Esophagus muscularis mucosa (tissue), 4 donors: ENCODE measurements at regions not wholly inside any gene's neighbourhood (a gene's known extent, or its start where the extent isn't known, plus 50 kb on each side); places are given as distances from the start of the nearest gene placed in this dataset.

Experiments used
- DNase-seq: peaks from one replicate; pipeline ENCODE4 v3.0.0-alpha.2; 2017; ENCODE audit errors: extremely low spot score
- H3K27ac ChIP-seq, 4 donors: fragments of 200-600 bp; sonication (generic); replicated peaks in 1 of 4; 1 replicate in 3 of 4; 2 replicates in 1 of 4; pipeline ENCODE4 v1.5.1; 2016 to 2019; ENCODE audit warnings: mild to moderate bottlenecking in 1 of 4
- H3K27me3 ChIP-seq, 4 donors: fragments of 200-600 bp; sonication (generic); one replicate each; pipeline versions ENCODE4 v1.5.1 to v1.6.0; 2016 to 2019
- H3K36me3 ChIP-seq, 4 donors: fragments of 200-600 bp; sonication (generic); one replicate each; pipeline ENCODE4 v1.5.1; 2016 to 2019
- H3K4me1 ChIP-seq, 4 donors: fragments of 200-600 bp; sonication (generic); one replicate each; pipeline ENCODE4 v1.5.1; 2016 to 2019
- H3K4me3 ChIP-seq, 4 donors: fragments of 200-600 bp; sonication (generic); 1 replicate in 2 of 4; 2 replicates in 2 of 4; pipeline ENCODE4 v1.5.1; 2016 to 2019; ENCODE audit warnings: mild to moderate bottlenecking in 4 of 4, moderate library complexity in 1 of 4
- H3K9me3 ChIP-seq, 4 donors: fragments of 200-600 bp; sonication (generic); 1 replicate in 3 of 4; 2 replicates in 1 of 4; pipeline ENCODE4 v1.5.1; 2016 to 2019
- EP300 ChIP-seq: sonication (generic); formaldehyde crosslinking; IDR thresholded peaks from one replicate; pipeline ENCODE4 v1.6.1; 2017; ENCODE audit warnings: antibody characterized with exemption
- POLR2A ChIP-seq: fragments of 450-650 bp; IDR thresholded peaks from one replicate; pipeline ENCODE4 v1.6.1; 2017; ENCODE audit warnings: antibody characterized with exemption, moderate library complexity, mild to moderate bottlenecking, low read depth
- POLR2AphosphoS5 ChIP-seq, 2 donors: sonication (generic); formaldehyde crosslinking; IDR thresholded peaks; one replicate each; pipeline ENCODE4 v1.6.1; 2017; ENCODE audit warnings: antibody characterized with exemption in 2 of 2
- WGBS: methylation state at CpG from one replicate; pipeline ENCODE4 v1.1.5; 2018; 5-methylcytosine and 5-hydroxymethylcytosine counted together
- intact Hi-C: fragments of 100-400 bp; cut with DNase I; formaldehyde crosslinking; loops from one replicate; pipeline ENCODE4 v1.15.1; 2023
- TF ChIP-seq, protein P1 (sequence below), 3 experiments: fragments of 200-600 bp in 2 of 3; fragments of 450-650 bp in 1 of 3; sonication (generic) in 2 of 3; IDR thresholded peaks; one replicate each; pipeline ENCODE4 v1.5.1; 2017 to 2019; ENCODE audit warnings: antibody characterized with exemption in 3 of 3, mild to moderate bottlenecking in 2 of 3, moderate library complexity in 1 of 3

- WGBS: 55% methylated on average over 4 of the region's 4 CpGs
- intact Hi-C loops: no loop called here
- Histone ChIP-seq H3K27ac (no peak overlapping the region), H3K4me3 (no peak overlapping the region), H3K36me3 (no peaks in the 10 kb centered on the region), H3K4me1 (no peaks in the 10 kb centered on the region), H3K27me3 (no peaks in the 10 kb centered on the region), H3K9me3 (no peaks in the 10 kb centered on the region)
- TF ChIP-seq POLR2AphosphoS5 (IDR thresholded peaks at IDR 0.05) (no peak), EP300 (no peak), POLR2A (no peak)
- TF ChIP-seq, protein P1, sequence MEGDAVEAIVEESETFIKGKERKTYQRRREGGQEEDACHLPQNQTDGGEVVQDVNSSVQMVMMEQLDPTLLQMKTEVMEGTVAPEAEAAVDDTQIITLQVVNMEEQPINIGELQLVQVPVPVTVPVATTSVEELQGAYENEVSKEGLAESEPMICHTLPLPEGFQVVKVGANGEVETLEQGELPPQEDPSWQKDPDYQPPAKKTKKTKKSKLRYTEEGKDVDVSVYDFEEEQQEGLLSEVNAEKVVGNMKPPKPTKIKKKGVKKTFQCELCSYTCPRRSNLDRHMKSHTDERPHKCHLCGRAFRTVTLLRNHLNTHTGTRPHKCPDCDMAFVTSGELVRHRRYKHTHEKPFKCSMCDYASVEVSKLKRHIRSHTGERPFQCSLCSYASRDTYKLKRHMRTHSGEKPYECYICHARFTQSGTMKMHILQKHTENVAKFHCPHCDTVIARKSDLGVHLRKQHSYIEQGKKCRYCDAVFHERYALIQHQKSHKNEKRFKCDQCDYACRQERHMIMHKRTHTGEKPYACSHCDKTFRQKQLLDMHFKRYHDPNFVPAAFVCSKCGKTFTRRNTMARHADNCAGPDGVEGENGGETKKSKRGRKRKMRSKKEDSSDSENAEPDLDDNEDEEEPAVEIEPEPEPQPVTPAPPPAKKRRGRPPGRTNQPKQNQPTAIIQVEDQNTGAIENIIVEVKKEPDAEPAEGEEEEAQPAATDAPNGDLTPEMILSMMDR (IDR thresholded peaks at IDR 0.05): no peak
- DNase-seq: no peak
Measured at GRCh38 chr14:26835979-26836570, 238.2 kb upstream of the NOVA1 start.

- Histone ChIP-seq H3K27ac (no peak overlapping the region), H3K27me3 (no peaks in the 10 kb centered on the region), H3K36me3 (no peaks in the 10 kb centered on the region), H3K4me1 (peaks cover 0 to 12% (median 0%) of the 10 kb centered on the region in 4 donors), H3K9me3 (no peaks in the 10 kb centered on the region), H3K4me3 (no peak overlapping the region)
- 57% methylated on average over 1 of the region's 1 CpG for WGBS
- intact Hi-C loops: no loop called here
- no peak for TF ChIP-seq EP300
- TF ChIP-seq POLR2AphosphoS5 (IDR thresholded peaks at IDR 0.05): no peak
- no peak for TF ChIP-seq POLR2A
- TF ChIP-seq, protein P1 (IDR thresholded peaks at IDR 0.05): no peak
- DNase-seq: no peak
Measured at GRCh38 chr14:26839481-26839880, 241.6 kb upstream of the NOVA1 start.

DNA sequence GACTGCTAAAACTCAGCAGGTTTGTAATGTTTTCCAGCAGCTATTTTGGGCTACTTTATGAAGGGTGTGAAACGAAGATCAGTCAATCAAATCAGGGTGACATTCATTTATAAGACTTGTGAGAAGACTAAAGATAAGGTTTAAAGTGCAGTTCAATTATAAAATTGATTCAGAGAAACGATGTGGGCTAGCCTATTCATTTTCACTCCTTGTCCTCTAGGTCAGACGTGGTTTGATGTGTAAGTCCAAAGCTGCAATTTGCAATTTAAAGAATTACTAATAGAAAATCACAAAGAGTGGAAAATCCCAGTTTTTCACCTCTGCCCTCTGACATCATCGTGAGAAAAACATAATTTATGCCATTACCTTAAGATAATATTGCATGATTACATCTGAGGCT is 243.5 kb upstream of the NOVA1 start:
- no peak for DNase-seq
- Histone ChIP-seq H3K27ac (no peak overlapping the region), H3K9me3 (no peaks in the 10 kb centered on the region), H3K36me3 (no peaks in the 10 kb centered on the region), H3K27me3 (no peaks in the 10 kb centered on the region), H3K4me1 (peaks cover 0 to 12% (median 0%) of the 10 kb centered on the region in 4 donors), H3K4me3 (no peak overlapping the region)
- TF ChIP-seq EP300 (no peak), POLR2AphosphoS5 (IDR thresholded peaks at IDR 0.05) (no peak), POLR2A (no peak)
- TF ChIP-seq, protein P1 (IDR thresholded peaks at IDR 0.05): no peak
- intact Hi-C loops: no loop called here
- 64% methylated on average over 4 of the region's 4 CpGs for WGBS

- Histone ChIP-seq H3K36me3 (no peaks in the 10 kb centered on the region), H3K27ac (peak overlapping the region; percentile 7 to 58 (median 37)), H3K27me3 (no peaks in the 10 kb centered on the region), H3K9me3 (no peaks in the 10 kb centered on the region), H3K4me1 (peaks cover 0 to 12% (median 0%) of the 10 kb centered on the region in 4 donors), H3K4me3 (no peak overlapping the region)
- no peak for DNase-seq
- WGBS: 56% methylated on average over 3 of the region's 3 CpGs
- TF ChIP-seq, protein P1 (IDR thresholded peaks at IDR 0.05): no peak
- TF ChIP-seq EP300 (no peak), POLR2A (no peak), POLR2AphosphoS5 (IDR thresholded peaks at IDR 0.05) (peak; percentile 43 to 75)
- intact Hi-C loops: no loop called here
Measured at GRCh38 chr14:26841920-26842741, 244.3 kb upstream of the NOVA1 start.
